Stimulated activated naive CD8-positive, alpha-beta T cell treated with anti-CD3 and anti-CD28 coated beads, Interleukin-15, amount 100 ng/mL, for 72 hours (primary cell): ENCODE measurements at regions not wholly inside any gene's neighbourhood (a gene's known extent, or its start where the extent isn't known, plus 50 kb on each side); places are given as distances from the start of the nearest gene placed in this dataset.
A peak's percentile ranks its signal among the peaks of the same experiment; 100 is the strongest.

Experiments used
- ATAC-seq: fragments of 150-1000 bp; cut with Tn5 transposase; 2 replicates; pipeline ENCODE4 v1.10.0; 2021; ENCODE audit warnings: mild to moderate bottlenecking, moderate library complexity
- DNase-seq, 2 donors: peaks; one replicate each; pipeline ENCODE4 v3.0.0; 2021 to 2022
- H3K27ac Mint-ChIP-seq, 2 donors: one replicate each; pipeline ENCODE4 v1.8.0; 2022; ENCODE audit warnings: mild to moderate bottlenecking in 2 of 2, mixed read lengths in 2 of 2, moderate library complexity in 2 of 2
- H3K27me3 Mint-ChIP-seq: one replicate; pipeline ENCODE4 v1.8.0; 2022; ENCODE audit warnings: mixed read lengths
- H3K4me1 Mint-ChIP-seq: one replicate; pipeline ENCODE4 v1.8.0; 2022; ENCODE audit warnings: mild to moderate bottlenecking, mixed read lengths
- H3K4me3 Mint-ChIP-seq, 2 donors: one replicate each; pipeline ENCODE4 v1.8.0; 2022; ENCODE audit warnings: mild to moderate bottlenecking in 2 of 2, mixed read lengths in 2 of 2, moderate library complexity in 1 of 2
- H3K9me3 Mint-ChIP-seq, 2 donors: one replicate each; pipeline ENCODE4 v1.8.0; 2022; ENCODE audit warnings: mixed read lengths in 2 of 2

- DNase-seq = no peak
- no peak overlapping the region for H3K27ac Mint-ChIP-seq
- peaks cover 4% of the 10 kb centered on the region for H3K4me1 Mint-ChIP-seq
- no peaks in the 10 kb centered on the region for H3K9me3 Mint-ChIP-seq
- no peak for ATAC-seq
- no peaks in the 10 kb centered on the region for H3K27me3 Mint-ChIP-seq
- no peak overlapping the region for H3K4me3 Mint-ChIP-seq
Measured at GRCh38 chr9:129398961-129399633, 221.0 kb upstream of the IER5L start.

- DNase-seq (no peak), ATAC-seq (no peak)
- Mint-ChIP-seq H3K9me3 (no peaks in the 10 kb centered on the region), H3K27me3 (no peaks in the 10 kb centered on the region), H3K4me1 (peaks cover 4% of the 10 kb centered on the region), H3K4me3 (no peak overlapping the region), H3K27ac (peak overlapping the region in 1 of 2 donors; percentile 73)
Measured at GRCh38 chr9:129398101-129398960, 220.3 kb upstream of the IER5L start.

- H3K4me3 Mint-ChIP-seq = no peak overlapping the region
- peaks cover 4% of the 10 kb centered on the region for H3K4me1 Mint-ChIP-seq
- no peaks in the 10 kb centered on the region for H3K9me3 Mint-ChIP-seq
- ATAC-seq (no peak), DNase-seq (no peak)
- H3K27me3 Mint-ChIP-seq = no peaks in the 10 kb centered on the region
- no peak overlapping the region for H3K27ac Mint-ChIP-seq
Measured at GRCh38 chr9:129397335-129397734, 219.3 kb upstream of the IER5L start.

- ATAC-seq = no peak
- no peak for DNase-seq
- Mint-ChIP-seq H3K27ac (no peak overlapping the region), H3K27me3 (no peaks in the 10 kb centered on the region), H3K4me1 (peaks cover 4% of the 10 kb centered on the region), H3K4me3 (no peak overlapping the region), H3K9me3 (no peaks in the 10 kb centered on the region)
Measured at GRCh38 chr9:129396365-129396708, 218.3 kb upstream of the IER5L start.

- H3K27ac Mint-ChIP-seq = no peak overlapping the region
- ATAC-seq (no peak), DNase-seq (no peak)
- H3K27me3 Mint-ChIP-seq = no peaks in the 10 kb centered on the region
- H3K4me3 Mint-ChIP-seq = no peak overlapping the region
- peaks cover 4% of the 10 kb centered on the region for H3K4me1 Mint-ChIP-seq
- H3K9me3 Mint-ChIP-seq = no peaks in the 10 kb centered on the region
Measured at GRCh38 chr9:129395633-129396364, 217.7 kb upstream of the IER5L start.

- Mint-ChIP-seq H3K4me3 (no peak overlapping the region), H3K4me1 (peaks cover 4% of the 10 kb centered on the region), H3K27ac (no peak overlapping the region), H3K27me3 (no peaks in the 10 kb centered on the region), H3K9me3 (no peaks in the 10 kb centered on the region)
- DNase-seq (no peak), ATAC-seq (no peak)
Measured at GRCh38 chr9:129394886-129395279, 216.8 kb upstream of the IER5L start.

GRCh38 chr9:129394061-129394885 lies 216.2 kb upstream of the IER5L start:
- Mint-ChIP-seq H3K9me3 (no peaks in the 10 kb centered on the region), H3K27me3 (no peaks in the 10 kb centered on the region), H3K4me1 (peaks cover 4% of the 10 kb centered on the region), H3K27ac (no peak overlapping the region), H3K4me3 (no peak overlapping the region)
- no peak for DNase-seq
- no peak for ATAC-seq

- DNase-seq = no peak
- Mint-ChIP-seq H3K4me1 (peaks cover 3% of the 10 kb centered on the region), H3K9me3 (no peaks in the 10 kb centered on the region), H3K27me3 (no peaks in the 10 kb centered on the region), H3K4me3 (no peak overlapping the region), H3K27ac (no peak overlapping the region)
- ATAC-seq = no peak
Measured at GRCh38 chr9:129393064-129393463, 215.0 kb upstream of the IER5L start.

- DNase-seq (no peak), ATAC-seq (peak; percentile 37)
- no peak overlapping the region for H3K4me3 Mint-ChIP-seq
- no peaks in the 10 kb centered on the region for H3K4me1 Mint-ChIP-seq
- no peaks in the 10 kb centered on the region for H3K27me3 Mint-ChIP-seq
- H3K9me3 Mint-ChIP-seq = no peaks in the 10 kb centered on the region
- H3K27ac Mint-ChIP-seq = no peak overlapping the region
Measured at GRCh38 chr9:129392093-129392541, 214.1 kb upstream of the IER5L start.

- Mint-ChIP-seq H3K4me3 (no peak overlapping the region), H3K27me3 (no peaks in the 10 kb centered on the region), H3K27ac (no peak overlapping the region), H3K9me3 (no peaks in the 10 kb centered on the region), H3K4me1 (peaks cover 7% of the 10 kb centered on the region)
- ATAC-seq (no peak), DNase-seq (no peak)
Measured at GRCh38 chr9:129391221-129391661, 213.2 kb upstream of the IER5L start.

- ATAC-seq (no peak), DNase-seq (no peak)
- Mint-ChIP-seq H3K4me3 (no peak overlapping the region), H3K27ac (peak overlapping the region in 1 of 2 donors; percentile 55), H3K9me3 (no peaks in the 10 kb centered on the region), H3K4me1 (peaks cover 11% of the 10 kb centered on the region), H3K27me3 (no peaks in the 10 kb centered on the region)
Measured at GRCh38 chr9:129390541-129390940, 212.5 kb upstream of the IER5L start.

- DNase-seq (no peak), ATAC-seq (no peak)
- Mint-ChIP-seq H3K9me3 (no peaks in the 10 kb centered on the region), H3K4me1 (peaks cover 31% of the 10 kb centered on the region), H3K27me3 (no peaks in the 10 kb centered on the region), H3K27ac (no peak overlapping the region), H3K4me3 (no peak overlapping the region)
Measured at GRCh38 chr9:129387822-129388221, 209.8 kb upstream of the IER5L start.

- Mint-ChIP-seq H3K4me3 (no peak overlapping the region), H3K27me3 (no peaks in the 10 kb centered on the region), H3K9me3 (no peaks in the 10 kb centered on the region), H3K27ac (peak overlapping the region in 1 of 2 donors; percentile 16), H3K4me1 (peaks cover 38% of the 10 kb centered on the region)
- DNase-seq = no peak
- no peak for ATAC-seq
Measured at GRCh38 chr9:129386812-129387177, 208.7 kb upstream of the IER5L start.

- Mint-ChIP-seq H3K27ac (no peak overlapping the region), H3K4me1 (peaks cover 38% of the 10 kb centered on the region), H3K4me3 (peak overlapping the region in 1 of 2 donors; percentile 40), H3K9me3 (no peaks in the 10 kb centered on the region), H3K27me3 (no peaks in the 10 kb centered on the region)
- ATAC-seq (no peak), DNase-seq (no peak)
Measured at GRCh38 chr9:129385211-129385934, 207.3 kb upstream of the IER5L start.
